SK-N-SH (cell line): ENCODE measurements at regions not wholly inside any gene's neighbourhood (a gene's known extent, or its start where the extent isn't known, plus 50 kb on each side); places are given as distances from the start of the nearest gene placed in this dataset.

Experiments
- CTCF ChIA-PET: fragments of 300-600, 350-600 bp; formaldehyde crosslinking; extraction: SDS; loops from one replicate; lab custom pipeline; 2021; lab: Yijun Ruan, JAX
- POLR2A ChIA-PET: fragments of 350-600 bp; sonication (Branson Sonifier 250); formaldehyde crosslinking; extraction: SDS; loops from one replicate; lab custom pipeline; 2020; ENCODE audit warnings: antibody characterized with exemption, inconsistent platforms; lab: Yijun Ruan, JAX
- DNase-seq: peaks from one replicate; pipeline ENCODE4 v3.0.0; 2012
- H2AFZ ChIP-seq: fragments of 200-600 bp; sonication (generic); 2 replicates; pipeline ENCODE4 v1.8.1; 2016; ENCODE audit warnings: antibody characterized with exemption, mild to moderate bottlenecking, low read depth
- H3F3A ChIP-seq: fragments of 200-600 bp; sonication (generic); replicated peaks from 2 replicates; pipeline ENCODE3; 2016; ENCODE audit warnings: antibody characterized with exemption, mild to moderate bottlenecking; ENCODE audit not compliant: insufficient read depth
- H3K27ac ChIP-seq, 2 experiments: fragments of 200-500 bp in 1 of 2; fragments of 200-600 bp in 1 of 2; sonication (Bioruptor generic) in 1 of 2; sonication (generic), shearing (Covaris generic) in 1 of 2; 2 replicates each; pipeline versions ENCODE4 v1.5.1 to v1.6.1; 2014 to 2016; ENCODE audit warnings: low read depth in 2 of 2, inconsistent platforms in 1 of 2, low read length in 1 of 2, mild to moderate bottlenecking in 1 of 2, mixed read lengths in 1 of 2
- H3K27me3 ChIP-seq: fragments of 200-600 bp; sonication (generic), shearing (Covaris generic); 2 replicates; pipeline ENCODE4 v1.6.1; 2016; ENCODE audit warnings: mixed run types; ENCODE audit not compliant: insufficient read depth
- H3K36me3 ChIP-seq, 2 experiments: fragments of 200-500 bp in 1 of 2; fragments of 200-600 bp in 1 of 2; sonication (Bioruptor generic) in 1 of 2; sonication (generic) in 1 of 2; replicated peaks in 1 of 2; 2 replicates each; pipeline versions ENCODE3 to v1.5.1; 2014 to 2016; ENCODE audit warnings: low read length in 1 of 2, mild to moderate bottlenecking in 1 of 2; ENCODE audit not compliant: insufficient read depth in 2 of 2, control insufficient read depth in 1 of 2
- H3K4me1 ChIP-seq, 2 experiments: fragments of 200-500 bp in 1 of 2; fragments of 200-600 bp in 1 of 2; sonication (Bioruptor generic) in 1 of 2; sonication (generic), shearing (Covaris generic) in 1 of 2; 2 replicates each; pipeline versions ENCODE4 v1.5.1 to v1.6.1; 2014 to 2016; ENCODE audit warnings: low read depth in 1 of 2, low read length in 1 of 2, mixed run types in 1 of 2; ENCODE audit not compliant: insufficient read depth in 2 of 2, control insufficient read depth in 1 of 2
- H3K4me2 ChIP-seq: fragments of 200-600 bp; sonication (generic), shearing (Covaris generic); 2 replicates; pipeline ENCODE4 v1.6.1; 2017; ENCODE audit warnings: mixed run types
- H3K4me3 ChIP-seq, 2 experiments: fragments of 200-500 bp in 1 of 2; fragments of 200-600 bp in 1 of 2; sonication (Bioruptor generic) in 1 of 2; sonication (generic), shearing (Covaris generic) in 1 of 2; 2 replicates each; pipeline versions ENCODE4 v1.5.1 to v1.8.1; 2014 to 2016; ENCODE audit warnings: low read depth in 2 of 2, inconsistent platforms in 1 of 2, low read length in 1 of 2, mild to moderate bottlenecking in 1 of 2, mixed read lengths in 1 of 2, moderate library complexity in 1 of 2
- H3K79me2 ChIP-seq: fragments of 200-600 bp; sonication (generic); 2 replicates; pipeline ENCODE4 v1.8.1; 2017; ENCODE audit warnings: mild to moderate bottlenecking; ENCODE audit not compliant: insufficient read depth
- H3K9ac ChIP-seq: fragments of 200-600 bp; sonication (generic); 2 replicates; pipeline ENCODE4 v1.6.1; 2017; ENCODE audit warnings: mixed run types
- H3K9me2 ChIP-seq: fragments of 200-600 bp; sonication (generic); 2 replicates; pipeline ENCODE4 v1.6.1; 2017; ENCODE audit warnings: mixed run types
- H3K9me3 ChIP-seq: fragments of 200-600 bp; sonication (generic); 2 replicates; pipeline ENCODE4 v1.6.1; 2017; ENCODE audit warnings: mixed run types, mild to moderate bottlenecking, moderate library complexity
- H4K20me1 ChIP-seq: fragments of 200-600 bp; sonication (generic); 2 replicates; pipeline ENCODE4 v1.6.1; 2017; ENCODE audit warnings: mild to moderate bottlenecking, mixed run types; ENCODE audit not compliant: insufficient read depth
- CHD2 ChIP-seq: fragments of 150-350 bp; IDR thresholded peaks from 2 replicates; pipeline ENCODE4 v1.6.1; 2018; ENCODE audit warnings: low read length; ENCODE audit not compliant: partially characterized antibody
- CTCF ChIP-seq: fragments of 200-600 bp; sonication (generic); IDR thresholded peaks from 2 replicates; pipeline ENCODE4 v1.6.1; 2017; ENCODE audit warnings: antibody characterized with exemption, mild to moderate bottlenecking, moderate library complexity
- ELF1 ChIP-seq: IDR thresholded peaks from 2 replicates; pipeline ENCODE4 v1.4.0; 2012
- EZH2phosphoT487 ChIP-seq: fragments of 200-600 bp; sonication (generic); IDR thresholded peaks from 2 replicates; pipeline ENCODE4 v1.6.1; 2017; ENCODE audit warnings: low read depth, mixed run types, mild to moderate bottlenecking, antibody characterized with exemption, moderate library complexity, borderline replicate concordance
- FOSL2 ChIP-seq: IDR thresholded peaks from 2 replicates; pipeline ENCODE4 v1.4.0; 2012; ENCODE audit warnings: low read depth, mild to moderate bottlenecking, moderate library complexity, borderline replicate concordance
- FOXJ3 ChIP-seq: sonication (generic); formaldehyde crosslinking; IDR thresholded peaks from 2 replicates; pipeline ENCODE4 v1.5.1; 2020; ENCODE audit warnings: mild to moderate bottlenecking, missing genetic modification reagents
- GABPA ChIP-seq: IDR thresholded peaks from 2 replicates; pipeline ENCODE4 v1.4.0; 2012; ENCODE audit warnings: low read depth, mild to moderate bottlenecking
- GATA2 ChIP-seq: sonication (generic); formaldehyde crosslinking; IDR thresholded peaks from 2 replicates; pipeline ENCODE4 v1.5.0; 2020; ENCODE audit warnings: mild to moderate bottlenecking, missing genetic modification reagents
- JUND ChIP-seq: IDR thresholded peaks from 2 replicates; pipeline ENCODE4 v1.4.0; 2012
- MEF2A ChIP-seq: IDR thresholded peaks from 2 replicates; pipeline ENCODE4 v1.4.0; 2012; ENCODE audit warnings: low read depth, borderline replicate concordance
- MXI1 ChIP-seq: IDR thresholded peaks from 2 replicates; pipeline ENCODE4 v1.6.1; 2012; ENCODE audit warnings: mild to moderate bottlenecking, low read depth, low read length, improper control_type of control experiment
- NFIC ChIP-seq: IDR thresholded peaks from 2 replicates; pipeline ENCODE4 v1.4.0; 2012; ENCODE audit warnings: borderline replicate concordance
- NRF1 ChIP-seq: IDR thresholded peaks from 2 replicates; pipeline ENCODE4 v1.6.1; 2012; ENCODE audit warnings: low read depth, mild to moderate bottlenecking, low read length
- POLR2AphosphoS5 ChIP-seq: IDR thresholded peaks from 2 replicates; pipeline ENCODE4 v1.6.1; 2012; ENCODE audit warnings: low read depth, low read length
- RAD21 ChIP-seq: IDR thresholded peaks from 2 replicates; pipeline ENCODE4 v1.6.1; 2012; ENCODE audit warnings: mild to moderate bottlenecking, low read length
- RCOR1 ChIP-seq: fragments of 150-350 bp; IDR thresholded peaks from 2 replicates; pipeline ENCODE4 v1.6.1; 2017; ENCODE audit warnings: antibody characterized with exemption, low read length
- REST ChIP-seq: IDR thresholded peaks from 2 replicates; pipeline ENCODE4 v1.6.1; 2012; ENCODE audit warnings: mild to moderate bottlenecking, low read depth, low read length, moderate library complexity
- SMC3 ChIP-seq: IDR thresholded peaks from 2 replicates; pipeline ENCODE4 v1.6.1; 2012; ENCODE audit warnings: low read depth, low read length, improper control_type of control experiment
- TAF1 ChIP-seq: IDR thresholded peaks from 2 replicates; pipeline ENCODE4 v1.6.1; 2012; ENCODE audit warnings: low read depth, mild to moderate bottlenecking, low read length, moderate library complexity, borderline replicate concordance
- TCF12 ChIP-seq: IDR thresholded peaks from 2 replicates; pipeline ENCODE4 v1.4.0; 2012
- USF2 ChIP-seq: fragments of 150-350 bp; IDR thresholded peaks from 2 replicates; pipeline ENCODE4 v1.6.1; 2017; ENCODE audit warnings: antibody characterized with exemption, low read length, low read depth, borderline replicate concordance
- ZBTB33 ChIP-seq: IDR thresholded peaks from 2 replicates; pipeline ENCODE4 v1.4.0; 2012; ENCODE audit warnings: low read depth, borderline replicate concordance
- WGBS: methylation state at CpG from one replicate; pipeline ENCODE4 v1.1.6; 2017; ENCODE audit warnings: low lambda C conversion rate; 5-methylcytosine and 5-hydroxymethylcytosine counted together

- no peaks in the 10 kb centered on the region for H3K79me2 ChIP-seq
- no peaks in the 10 kb centered on the region for H3K9me2 ChIP-seq
- TF ChIP-seq MEF2A, result no peak
- TF ChIP-seq CTCF, result no peak
- TF ChIP-seq NRF1, result no peak
- TF ChIP-seq ZBTB33, result no peak
- no peak for TF ChIP-seq USF2
- TF ChIP-seq SMC3, result no peak
- no peak for TF ChIP-seq POLR2AphosphoS5
- no peak for TF ChIP-seq GABPA
- no peak for TF ChIP-seq GATA2 (CRISPR knock-in tag)
- no peak for TF ChIP-seq MXI1
- no peak for TF ChIP-seq JUND
- TF ChIP-seq ELF1, result no peak
- TF ChIP-seq NFIC, result no peak
- TF ChIP-seq RCOR1, result no peak
- TF ChIP-seq TCF12, result no peak
- no peaks in the 10 kb centered on the region for H3K27me3 ChIP-seq
- H2AFZ ChIP-seq, result no peak overlapping the region
- DNase-seq, result no peak
- H3K4me2 ChIP-seq, result no peak overlapping the region
- H3K36me3 ChIP-seq, result no peaks in the 10 kb centered on the region
- no peaks in the 10 kb centered on the region for H4K20me1 ChIP-seq
- ChIA-PET POLR2A (no interaction called here), CTCF (interaction anchor here (1.8 kb wide), 1 partner anchor 11 kb away, joined by 6 read pairs; no protein-coding TSS in a partner anchor)
- H3K27ac ChIP-seq, result no peak overlapping the region
- H3K4me1 ChIP-seq, result no peaks in the 10 kb centered on the region
- no peak overlapping the region for H3K9ac ChIP-seq
- no peak overlapping the region for H3K4me3 ChIP-seq
- WGBS, result 75% methylated on average over 2 of the region's 2 CpGs
- no peaks in the 10 kb centered on the region for H3K9me3 ChIP-seq
- no peaks in the 10 kb centered on the region for H3F3A ChIP-seq
Observed at GRCh38 chr1:56397409-56397808, 182.0 kb downstream of the PLPP3 start.

- H3K9me2 ChIP-seq, result no peaks in the 10 kb centered on the region
- H3K9ac ChIP-seq, result no peak overlapping the region
- CTCF ChIA-PET, result interaction anchor here (1.0 to 1.8 kb wide), 2 partner anchors 12 to 15 kb away, joined by 3 to 6 read pairs; no protein-coding TSS in a partner anchor
- 55% methylated on average over 4 of the region's 4 CpGs for WGBS
- H3F3A ChIP-seq, result no peaks in the 10 kb centered on the region
- H3K4me1 ChIP-seq, result no peaks in the 10 kb centered on the region
- H4K20me1 ChIP-seq, result no peaks in the 10 kb centered on the region
- H3K4me2 ChIP-seq, result no peak overlapping the region
- H2AFZ ChIP-seq, result no peak overlapping the region
- no peak overlapping the region for H3K27ac ChIP-seq
- DNase-seq, result no peak
- POLR2A ChIA-PET, result no interaction called here
- no peaks in the 10 kb centered on the region for H3K9me3 ChIP-seq
- H3K27me3 ChIP-seq, result no peaks in the 10 kb centered on the region
- no peaks in the 10 kb centered on the region for H3K36me3 ChIP-seq
- H3K79me2 ChIP-seq, result no peaks in the 10 kb centered on the region
- H3K4me3 ChIP-seq, result no peak overlapping the region
- no peak for TF ChIP-seq CHD2
- no peak for TF ChIP-seq EZH2phosphoT487
- no peak for TF ChIP-seq RAD21
- TF ChIP-seq FOSL2, result no peak
- no peak for TF ChIP-seq MEF2A
- TF ChIP-seq REST, result no peak
- TF ChIP-seq RCOR1, result no peak
- no peak for TF ChIP-seq FOXJ3 (CRISPR knock-in tag)
- no peak for TF ChIP-seq NFIC
- no peak for TF ChIP-seq NRF1
- no peak for TF ChIP-seq TAF1
- no peak for TF ChIP-seq GATA2 (CRISPR knock-in tag)
Observed at GRCh38 chr1:56396581-56396980, 182.8 kb downstream of the PLPP3 start.
